OCI-LY1 (cell line): ENCODE measurements at regions not wholly inside any gene's neighbourhood (a gene's known extent, or its start where the extent isn't known, plus 50 kb on each side); places are given as distances from the start of the nearest gene placed in this dataset.

Experiments
- EZH2 ChIP-seq: fragments of 200-600 bp; sonication (generic), shearing (Covaris generic); IDR thresholded peaks from 2 replicates; pipeline ENCODE4 v1.8.0; 2017; ENCODE audit warnings: borderline replicate concordance, mixed run types, mild to moderate bottlenecking, antibody characterized with exemption, low read length, moderate library complexity, mixed read lengths
- TF ChIP-seq, protein P1 (sequence below): fragments of 200-600 bp; sonication (generic), shearing (Covaris generic); IDR thresholded peaks from 2 replicates; pipeline ENCODE4 v1.5.1; 2017; ENCODE audit warnings: mild to moderate bottlenecking, antibody characterized with exemption, low read length, moderate library complexity, mixed read lengths

DNA sequence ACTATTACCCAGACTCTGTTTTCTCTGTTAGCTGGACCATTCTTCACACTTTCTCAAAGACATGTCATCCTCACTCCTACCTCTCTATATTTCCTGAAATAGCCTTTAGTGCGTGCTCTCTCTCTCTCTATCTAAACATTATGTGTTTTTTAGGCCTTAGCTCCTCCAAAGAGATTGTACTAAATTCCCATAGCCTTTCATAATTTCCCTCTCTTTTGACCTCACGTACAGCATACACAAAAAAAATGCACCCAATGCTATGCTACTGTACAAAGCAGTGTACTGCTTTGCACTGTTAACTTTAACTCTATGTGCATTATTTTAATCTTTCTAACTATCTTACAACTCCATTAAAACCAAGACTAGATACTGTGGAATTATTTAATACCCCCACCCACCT lies 288.4 kb downstream of the DAD1 start:
- TF ChIP-seq, protein P1, sequence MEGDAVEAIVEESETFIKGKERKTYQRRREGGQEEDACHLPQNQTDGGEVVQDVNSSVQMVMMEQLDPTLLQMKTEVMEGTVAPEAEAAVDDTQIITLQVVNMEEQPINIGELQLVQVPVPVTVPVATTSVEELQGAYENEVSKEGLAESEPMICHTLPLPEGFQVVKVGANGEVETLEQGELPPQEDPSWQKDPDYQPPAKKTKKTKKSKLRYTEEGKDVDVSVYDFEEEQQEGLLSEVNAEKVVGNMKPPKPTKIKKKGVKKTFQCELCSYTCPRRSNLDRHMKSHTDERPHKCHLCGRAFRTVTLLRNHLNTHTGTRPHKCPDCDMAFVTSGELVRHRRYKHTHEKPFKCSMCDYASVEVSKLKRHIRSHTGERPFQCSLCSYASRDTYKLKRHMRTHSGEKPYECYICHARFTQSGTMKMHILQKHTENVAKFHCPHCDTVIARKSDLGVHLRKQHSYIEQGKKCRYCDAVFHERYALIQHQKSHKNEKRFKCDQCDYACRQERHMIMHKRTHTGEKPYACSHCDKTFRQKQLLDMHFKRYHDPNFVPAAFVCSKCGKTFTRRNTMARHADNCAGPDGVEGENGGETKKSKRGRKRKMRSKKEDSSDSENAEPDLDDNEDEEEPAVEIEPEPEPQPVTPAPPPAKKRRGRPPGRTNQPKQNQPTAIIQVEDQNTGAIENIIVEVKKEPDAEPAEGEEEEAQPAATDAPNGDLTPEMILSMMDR = no peak
- TF ChIP-seq EZH2 = no peak
